Fibroblast of lung (primary cell): ENCODE measurements at regions not wholly inside any gene's neighbourhood (a gene's known extent, or its start where the extent isn't known, plus 50 kb on each side); places are given as distances from the start of the nearest gene placed in this dataset.

Experiments used
- EZH2 ChIP-seq: IDR thresholded peaks from 2 replicates; pipeline ENCODE4 v1.5.1; 2012; ENCODE audit warnings: low read length, control low read depth, mild to moderate bottlenecking; ENCODE audit errors: missing control alignments
- TF ChIP-seq, protein P1 (sequence below), 2 donors: IDR thresholded peaks in 1 of 2; conservative IDR thresholded peaks in 1 of 2; 1 replicate in 1 of 2; 2 replicates in 1 of 2; pipeline ENCODE4 v1.5.1; 2011 to 2012; ENCODE audit warnings: low read length in 2 of 2, control low read depth in 1 of 2, inconsistent platforms in 1 of 2, low read depth in 1 of 2, mild to moderate bottlenecking in 1 of 2

DNA sequence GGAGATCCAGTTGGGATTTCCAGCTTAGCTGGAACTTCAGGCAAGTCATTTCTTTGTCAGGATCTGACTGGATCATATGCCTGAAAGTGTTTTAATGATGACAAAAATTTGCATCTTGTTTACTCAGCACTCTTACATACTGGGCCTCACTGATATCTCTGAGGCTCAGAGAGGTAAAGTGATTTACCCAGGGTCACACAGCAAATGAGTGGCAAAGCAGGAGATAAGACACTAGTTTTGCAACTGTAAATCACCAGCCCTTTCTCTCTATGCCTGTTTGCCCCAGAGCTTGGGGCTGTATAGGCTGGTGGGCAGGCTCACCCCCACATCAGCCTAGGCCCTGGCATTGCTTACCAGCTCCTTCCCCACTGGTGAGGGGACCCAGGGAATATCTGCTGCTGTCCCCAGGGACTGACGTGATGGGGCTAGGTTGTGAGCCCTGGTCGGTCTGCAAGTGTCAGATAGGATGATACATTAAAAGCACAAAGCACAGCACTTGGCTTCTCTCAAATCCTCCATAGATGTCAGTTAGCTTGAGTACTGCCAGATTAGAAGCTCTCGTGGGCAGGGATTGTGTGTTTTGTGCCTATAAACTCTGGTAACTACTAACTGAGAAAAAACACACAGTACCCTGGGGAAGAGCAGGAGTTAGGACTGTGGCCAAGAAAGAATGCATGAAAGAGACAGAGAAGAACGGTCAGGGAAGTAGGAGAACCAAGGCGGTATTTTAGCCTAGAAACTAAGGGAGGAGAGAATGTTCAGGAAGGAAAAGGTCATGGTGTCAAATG, 165.4 kb downstream of the COPRS start:
- TF ChIP-seq, protein P1, sequence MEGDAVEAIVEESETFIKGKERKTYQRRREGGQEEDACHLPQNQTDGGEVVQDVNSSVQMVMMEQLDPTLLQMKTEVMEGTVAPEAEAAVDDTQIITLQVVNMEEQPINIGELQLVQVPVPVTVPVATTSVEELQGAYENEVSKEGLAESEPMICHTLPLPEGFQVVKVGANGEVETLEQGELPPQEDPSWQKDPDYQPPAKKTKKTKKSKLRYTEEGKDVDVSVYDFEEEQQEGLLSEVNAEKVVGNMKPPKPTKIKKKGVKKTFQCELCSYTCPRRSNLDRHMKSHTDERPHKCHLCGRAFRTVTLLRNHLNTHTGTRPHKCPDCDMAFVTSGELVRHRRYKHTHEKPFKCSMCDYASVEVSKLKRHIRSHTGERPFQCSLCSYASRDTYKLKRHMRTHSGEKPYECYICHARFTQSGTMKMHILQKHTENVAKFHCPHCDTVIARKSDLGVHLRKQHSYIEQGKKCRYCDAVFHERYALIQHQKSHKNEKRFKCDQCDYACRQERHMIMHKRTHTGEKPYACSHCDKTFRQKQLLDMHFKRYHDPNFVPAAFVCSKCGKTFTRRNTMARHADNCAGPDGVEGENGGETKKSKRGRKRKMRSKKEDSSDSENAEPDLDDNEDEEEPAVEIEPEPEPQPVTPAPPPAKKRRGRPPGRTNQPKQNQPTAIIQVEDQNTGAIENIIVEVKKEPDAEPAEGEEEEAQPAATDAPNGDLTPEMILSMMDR (conservative IDR thresholded peaks at IDR 0.05 in 1 of 2, IDR thresholded peaks at IDR 0.05 in 1 of 2; ENCODE audit: low read depth in 1 of 2, low read length in 2 of 2): no peak
- TF ChIP-seq EZH2: no peak
